GM10266 (cell line): ENCODE measurements at regions not wholly inside any gene's neighbourhood (a gene's known extent, or its start where the extent isn't known, plus 50 kb on each side); places are given as distances from the start of the nearest gene placed in this dataset.
"Not testable (repeated sequence)": the region's sequence is repeated elsewhere in the genome, so short reads cannot be mapped to it uniquely, and the experiment has no call there.

Experiments
- DNase-seq: peaks from one replicate; pipeline ENCODE4 v3.0.0; 2012; ENCODE audit errors: extremely low spot score
- CTCF ChIP-seq: IDR thresholded peaks from 2 replicates; pipeline ENCODE4 v1.5.1; 2012; ENCODE audit warnings: mild to moderate bottlenecking, low read depth; ENCODE audit not compliant: control insufficient read depth, insufficient read depth; ENCODE audit errors: missing control alignments

DNA sequence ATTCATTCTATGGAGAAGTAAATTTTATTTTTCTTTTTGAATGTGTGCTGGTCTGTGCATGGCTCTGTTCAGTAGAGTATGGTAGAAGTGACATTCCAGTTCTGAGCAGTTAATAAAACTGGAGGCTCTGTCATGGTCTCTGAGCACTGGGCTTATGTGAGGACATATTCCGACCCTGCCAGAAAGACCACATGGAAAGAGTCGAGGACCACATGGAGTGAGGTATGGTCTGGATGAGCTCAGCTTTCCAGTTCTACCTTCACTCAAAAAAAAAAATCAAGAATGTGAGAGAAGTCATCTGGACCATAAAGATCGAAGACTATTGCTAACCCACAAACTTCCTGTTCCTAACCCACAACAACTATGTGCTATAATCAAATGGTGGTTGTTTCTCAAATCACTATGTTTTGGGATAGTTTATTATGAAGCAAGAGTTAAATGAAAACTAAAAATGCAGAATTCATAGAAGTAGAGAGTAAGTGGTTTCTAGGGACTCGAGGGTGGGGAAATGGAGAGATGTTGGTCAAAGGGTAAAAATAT lies 534.2 kb upstream of the ANO5 start:
- no peak for DNase-seq
- no peak for TF ChIP-seq CTCF

DNA sequence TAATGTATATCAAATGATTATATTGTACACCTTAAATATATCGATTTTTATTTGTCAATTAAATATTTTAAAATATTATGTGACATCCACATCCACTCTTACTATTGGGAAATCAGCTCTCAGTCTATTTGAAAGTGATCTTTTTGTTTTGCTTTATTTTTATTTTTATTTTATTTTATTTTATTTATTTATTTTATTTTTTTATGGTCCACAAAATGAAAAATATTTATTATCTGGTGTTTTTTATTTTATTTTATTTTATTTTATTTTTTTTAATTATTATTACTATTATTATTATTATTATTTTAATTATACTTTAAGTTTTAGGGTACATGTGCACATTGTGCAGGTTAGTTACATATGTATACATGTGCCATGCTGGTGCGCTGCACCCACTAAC lies 533.5 kb upstream of the ANO5 start:
- DNase-seq, result not testable (repeated sequence)

DNA sequence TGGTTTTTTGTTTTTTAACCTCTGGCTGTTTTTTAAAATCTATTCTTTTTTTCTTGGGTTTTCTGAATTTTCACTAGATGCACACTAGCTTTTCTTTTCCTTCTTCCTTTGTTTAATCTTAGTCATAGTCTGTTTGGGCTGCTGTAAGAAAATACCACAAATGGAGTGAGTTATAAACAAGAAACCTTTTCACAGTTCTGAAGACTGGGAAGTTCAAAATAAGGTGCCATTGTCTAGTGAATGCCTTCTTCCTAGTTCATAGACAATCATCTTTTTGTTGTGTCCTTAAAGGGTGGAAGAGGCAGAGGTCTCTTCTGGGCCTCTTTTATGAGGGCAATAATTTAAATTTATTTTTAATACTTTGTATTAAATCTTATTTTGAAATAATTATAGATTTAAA lies 532.9 kb upstream of the ANO5 start:
- no peak for TF ChIP-seq CTCF
- no peak for DNase-seq

DNA sequence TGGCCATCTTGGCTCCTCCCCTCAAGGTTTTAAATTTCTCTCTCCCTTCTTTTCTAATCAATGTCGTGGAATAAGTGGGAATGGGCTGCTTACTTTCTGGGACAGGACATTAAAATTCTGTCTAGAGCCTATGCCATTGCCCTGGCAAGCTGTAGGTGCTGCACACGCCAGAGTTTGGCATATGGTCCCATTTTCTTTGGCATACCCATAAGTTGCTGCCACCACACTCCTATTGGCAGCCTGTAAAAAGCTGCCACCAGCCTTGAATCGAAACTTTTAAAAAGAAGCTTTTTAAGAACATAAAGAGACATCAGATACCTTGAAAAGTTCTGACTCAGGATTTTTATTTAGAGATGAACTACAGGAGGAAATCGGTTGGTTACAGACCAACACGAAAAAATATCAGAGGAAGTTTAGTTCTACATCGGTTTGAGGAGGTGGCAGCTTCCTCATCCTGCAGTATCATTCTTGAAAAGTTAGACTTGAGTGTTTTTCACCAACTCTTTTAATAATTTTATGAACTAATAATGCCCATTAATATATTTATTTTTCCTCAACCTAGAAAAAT lies 517.8 kb upstream of the ANO5 start:
- TF ChIP-seq CTCF, result no peak
- DNase-seq, result no peak

DNA sequence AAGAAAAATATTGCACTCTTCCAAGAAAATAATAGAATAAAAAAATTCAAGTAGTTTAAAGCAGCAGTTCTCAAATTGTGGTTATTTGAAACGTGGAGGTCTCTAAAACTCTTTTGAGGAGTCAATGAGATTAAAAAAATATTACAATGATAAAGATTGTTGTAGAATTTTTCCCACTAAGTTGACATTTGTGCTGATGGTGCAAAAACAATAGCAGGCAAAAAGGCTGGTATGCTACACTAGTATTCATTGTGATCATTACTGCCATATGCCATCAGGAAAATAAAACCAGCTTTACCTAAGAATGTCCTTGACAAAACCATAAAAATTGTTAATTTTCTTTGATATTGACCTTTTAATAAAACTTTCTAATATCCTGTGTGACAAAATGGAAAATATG lies 505.2 kb upstream of the ANO5 start:
- DNase-seq, result no peak
- TF ChIP-seq CTCF, result no peak

GRCh38 chr11:21704539-21704938 lies 488.3 kb upstream of the ANO5 start:
- no peak for TF ChIP-seq CTCF
- DNase-seq, result no peak

DNA sequence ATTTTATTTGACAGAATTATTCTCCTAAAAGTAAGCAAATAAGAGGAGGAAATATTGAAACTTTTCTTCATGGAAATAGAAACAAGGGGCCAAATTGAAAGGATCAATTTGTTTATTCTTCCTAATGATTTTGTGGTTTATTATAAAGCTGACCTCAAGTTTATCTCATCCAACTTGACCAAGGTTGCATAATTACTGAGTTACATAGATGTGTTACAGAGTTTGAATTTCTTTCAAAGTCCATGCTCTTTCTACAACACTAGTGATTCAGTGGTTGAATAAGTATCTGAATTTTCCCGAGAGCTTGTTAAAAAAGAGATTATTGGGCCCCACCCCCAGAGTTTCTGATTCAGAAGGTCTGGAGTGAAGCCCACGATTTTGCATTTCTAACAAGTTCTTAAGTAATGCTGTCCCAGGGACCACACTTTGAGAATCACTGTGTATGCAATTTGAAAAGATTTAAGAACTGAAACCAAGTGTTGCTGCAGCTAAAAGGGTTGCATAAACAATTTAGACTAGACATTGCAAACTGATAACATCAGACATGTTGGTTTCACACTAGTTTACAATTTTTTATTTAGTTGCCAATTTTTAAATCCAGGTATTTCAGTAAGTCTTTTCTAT lies 485.7 kb upstream of the ANO5 start:
- no peak for DNase-seq
- no peak for TF ChIP-seq CTCF

- TF ChIP-seq CTCF, result no peak
These were observed 482.1 kb upstream of the ANO5 start for GRCh38 chr11:21710809-21711208.

More at GRCh38 chr11:21710809-21711208, 482.1 kb upstream of the ANO5 start:
- DNase-seq, result no peak
